COLO829 (cell line): ENCODE measurements at regions not wholly inside any gene's neighbourhood (a gene's known extent, or its start where the extent isn't known, plus 50 kb on each side); places are given as distances from the start of the nearest gene placed in this dataset.
"Not testable (repeated sequence)": the region's sequence is repeated elsewhere in the genome, so short reads cannot be mapped to it uniquely, and the experiment has no call there.

Source experiments
- DNase-seq: peaks from one replicate; pipeline ENCODE4 v3.0.0; 2012; ENCODE audit warnings: low spot score

DNA sequence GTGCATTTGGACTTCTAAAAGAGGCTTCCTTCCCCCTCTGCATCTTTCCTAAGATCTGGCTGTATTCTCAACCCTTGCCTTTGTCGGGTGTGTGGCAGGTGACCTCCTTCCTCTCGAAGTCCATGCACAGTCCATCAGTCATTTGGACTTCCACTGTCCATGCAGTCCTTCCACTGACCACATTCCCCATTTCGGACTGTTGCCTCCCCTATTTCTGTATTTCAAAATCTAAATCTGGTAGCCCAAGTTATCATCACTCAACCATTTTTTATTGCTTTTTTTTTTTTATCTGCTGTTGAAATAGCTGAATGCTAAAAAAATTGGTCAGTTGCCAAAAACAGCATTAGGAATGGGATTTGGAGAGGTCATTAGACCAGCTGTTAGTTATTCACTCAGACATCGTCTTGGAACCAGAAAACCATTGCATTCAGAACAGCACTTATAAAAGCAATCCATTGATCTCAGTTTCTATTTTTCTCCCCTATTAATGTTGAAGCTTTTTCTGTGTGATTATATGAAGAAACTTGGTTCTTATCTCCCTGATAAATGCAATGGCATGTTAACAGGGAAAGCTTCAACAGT is 575.6 kb downstream of the KIF20B start:
- no peak for DNase-seq

DNA sequence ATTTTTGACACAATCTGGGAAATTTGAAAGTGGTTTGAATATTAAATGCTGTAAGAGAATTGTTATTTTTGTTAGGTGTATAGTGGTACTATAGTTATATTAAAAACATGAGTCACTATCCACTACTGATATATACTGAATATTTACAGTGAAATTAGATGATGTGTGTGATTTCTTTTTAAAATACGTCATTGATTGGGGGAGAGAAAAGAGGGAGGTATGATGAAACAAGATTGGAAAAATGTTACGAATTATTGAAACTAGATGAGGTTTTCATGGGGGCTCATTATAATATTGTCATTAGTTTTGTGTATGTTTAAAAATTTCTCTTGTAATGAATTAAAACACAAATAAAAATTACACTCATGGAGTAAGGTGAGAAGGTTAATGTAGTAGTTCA is 571.4 kb downstream of the HTR7 start:
- no peak for DNase-seq

DNA sequence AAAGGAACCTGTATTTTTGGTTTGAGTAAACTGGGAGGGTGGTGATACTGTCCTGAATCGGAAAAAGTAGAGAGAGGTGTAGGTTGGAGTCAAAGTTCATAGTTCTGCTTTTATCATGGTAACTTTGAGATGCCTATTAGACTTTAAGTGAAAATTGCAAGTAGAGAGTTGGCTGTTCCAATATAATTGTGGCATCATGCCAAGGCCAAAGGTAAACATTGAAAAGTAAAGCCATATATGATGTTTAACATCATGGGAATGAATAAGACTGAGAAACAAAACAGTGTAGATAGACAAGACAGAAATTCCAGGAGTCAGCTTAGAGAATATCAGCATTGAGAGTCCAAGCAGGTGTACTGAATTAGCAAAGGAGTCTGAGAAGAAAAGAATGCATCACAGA is 570.9 kb downstream of the HTR7 start:
- DNase-seq: no peak

DNA sequence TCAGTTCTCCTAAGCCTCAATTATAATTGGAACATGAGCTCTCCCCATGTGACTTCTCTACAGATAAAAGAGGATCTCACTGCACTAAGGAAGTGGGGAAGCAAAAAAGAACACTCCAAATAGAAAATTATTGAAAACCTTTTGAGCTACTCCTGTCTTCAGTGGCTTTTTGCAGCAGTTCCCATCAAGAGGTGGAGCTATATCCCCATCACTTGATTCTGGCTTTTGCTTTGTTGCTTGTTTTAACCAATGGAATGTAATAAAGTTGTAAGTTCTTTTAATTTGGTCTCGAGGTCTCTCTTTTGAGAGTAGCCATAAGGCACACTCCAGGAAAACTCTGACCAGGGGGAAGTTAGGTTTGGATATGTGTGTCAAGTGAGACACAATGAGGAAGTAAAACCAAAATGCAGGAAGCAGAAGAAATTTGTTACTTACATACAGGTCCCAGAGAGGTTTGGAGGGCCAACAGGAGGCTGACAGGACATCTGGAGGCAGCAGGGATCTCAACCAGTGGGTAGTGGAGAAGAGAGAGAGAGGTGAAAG is 569.4 kb downstream of the HTR7 start:
- DNase-seq: no peak

GRCh38 chr10:90289037-90289436 is 568.8 kb downstream of the HTR7 start:
- no peak for DNase-seq

- no peak for DNase-seq
Observed at GRCh38 chr10:90293616-90294015, 564.2 kb downstream of the HTR7 start.

DNA sequence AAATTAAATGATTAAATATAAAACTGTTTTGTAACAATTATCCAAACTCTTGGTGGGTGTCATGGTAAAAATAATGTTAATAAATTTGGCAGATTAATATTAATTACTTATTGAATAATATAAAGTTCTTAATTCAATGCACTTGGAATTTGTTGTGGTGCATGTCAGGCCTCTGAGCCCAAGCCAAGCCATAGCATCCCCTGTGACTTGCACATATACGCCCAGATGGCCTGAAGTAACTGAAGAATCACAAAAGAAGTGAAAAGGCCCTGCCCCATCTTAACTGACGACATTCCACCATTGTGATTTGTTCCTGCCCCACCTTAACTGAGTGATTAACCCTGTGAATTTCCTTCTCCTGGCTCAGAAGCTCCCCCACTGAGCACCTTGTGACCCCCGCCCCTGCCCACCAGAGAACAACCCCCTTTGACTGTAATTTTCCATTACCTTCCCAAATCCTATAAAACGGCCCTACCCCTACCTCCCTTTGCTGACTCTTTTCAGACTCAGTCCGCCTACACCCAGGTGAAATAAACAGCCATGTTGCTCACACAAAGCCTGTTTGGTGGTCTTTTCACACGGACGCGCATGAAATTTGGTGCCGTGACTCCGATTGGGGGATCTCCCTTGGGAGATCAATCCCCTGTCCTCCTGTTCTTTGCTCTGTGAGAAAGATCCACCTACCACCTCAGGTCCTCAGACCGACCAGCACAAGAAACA is 562.9 kb downstream of the HTR7 start:
- not testable (repeated sequence) for DNase-seq

- DNase-seq: not testable (repeated sequence)
Observed at GRCh38 chr10:90302031-90302430, 555.8 kb downstream of the HTR7 start.

GRCh38 chr10:90302758-90303481 is 554.9 kb downstream of the HTR7 start:
- DNase-seq: no peak

DNA sequence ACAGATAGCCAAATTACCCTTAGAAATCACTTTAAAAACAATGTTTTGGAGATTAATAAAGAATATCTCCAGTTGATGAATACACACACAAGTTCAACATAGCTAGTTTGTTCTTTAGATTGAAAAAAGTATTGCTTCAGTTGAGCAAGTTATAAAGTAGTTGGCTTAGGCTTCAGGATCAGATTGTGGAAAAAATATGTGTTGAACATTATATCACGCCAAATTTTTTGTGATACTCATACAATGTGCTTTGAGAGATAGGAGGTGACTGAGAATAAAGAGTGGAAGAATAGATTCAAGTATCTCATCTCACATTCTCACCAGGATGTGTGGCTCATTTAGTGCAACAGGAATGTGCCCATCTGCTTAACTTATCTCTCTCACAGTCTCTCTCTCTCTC is 553.3 kb downstream of the HTR7 start:
- DNase-seq: no peak

DNA sequence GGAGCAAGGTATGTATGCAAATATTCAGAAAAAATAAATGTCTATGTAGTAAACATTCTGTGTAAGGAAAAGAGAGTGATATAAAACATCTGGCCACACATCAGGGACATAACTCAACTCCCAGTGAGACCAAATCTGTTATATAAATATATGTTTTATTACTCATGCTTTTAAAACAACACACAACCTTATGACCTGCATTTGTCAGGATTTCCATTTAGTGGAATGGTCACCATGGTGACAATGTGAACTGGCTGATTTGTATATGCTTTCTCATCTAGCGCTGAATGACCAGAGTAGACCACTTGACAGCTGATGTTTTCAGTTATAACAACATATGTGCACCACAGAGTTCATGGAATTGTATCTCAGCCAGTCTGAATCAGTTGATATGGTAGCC is 551.7 kb downstream of the HTR7 start:
- no peak for DNase-seq

DNA sequence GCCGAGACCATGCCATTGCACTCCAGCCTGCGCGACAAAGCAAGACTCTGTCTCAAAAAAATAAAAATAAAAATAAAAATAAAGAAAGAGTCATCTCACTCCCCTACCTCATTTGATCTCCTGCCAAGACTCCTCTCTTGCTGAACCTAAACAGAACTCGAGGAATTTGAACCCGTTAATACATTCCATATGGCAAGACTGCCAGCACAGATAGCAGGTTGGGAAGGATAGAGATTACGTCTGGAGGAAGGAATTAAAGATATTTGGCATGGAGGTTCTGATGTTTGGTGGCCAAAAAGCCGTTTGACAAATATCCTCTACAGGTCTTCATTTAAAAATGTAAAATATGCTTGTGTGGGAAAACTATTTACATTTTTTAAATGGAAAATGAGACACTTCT is 549.6 kb downstream of the HTR7 start:
- DNase-seq: no peak

- DNase-seq: no peak
Observed at GRCh38 chr10:90313576-90314325, 544.1 kb downstream of the HTR7 start.

DNA sequence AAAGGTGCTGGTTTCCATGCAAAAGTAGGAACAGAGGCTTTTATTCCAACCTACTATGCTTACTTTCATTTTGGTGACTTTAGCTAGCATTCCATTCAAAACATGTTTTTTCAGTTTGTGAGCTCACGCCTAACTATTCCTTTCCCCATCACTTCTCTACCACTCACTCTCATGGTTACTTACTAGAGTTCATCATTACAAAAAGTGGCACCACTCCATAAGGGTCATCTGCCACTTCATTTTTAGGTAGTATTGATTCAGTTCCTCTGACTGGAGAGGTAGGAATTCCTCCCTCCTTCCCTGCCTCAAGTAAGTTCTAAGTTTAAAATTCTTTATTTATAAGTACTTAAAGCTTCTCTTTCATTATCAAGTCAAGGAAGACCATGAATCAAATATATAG is 543.1 kb downstream of the HTR7 start:
- DNase-seq: no peak

DNA sequence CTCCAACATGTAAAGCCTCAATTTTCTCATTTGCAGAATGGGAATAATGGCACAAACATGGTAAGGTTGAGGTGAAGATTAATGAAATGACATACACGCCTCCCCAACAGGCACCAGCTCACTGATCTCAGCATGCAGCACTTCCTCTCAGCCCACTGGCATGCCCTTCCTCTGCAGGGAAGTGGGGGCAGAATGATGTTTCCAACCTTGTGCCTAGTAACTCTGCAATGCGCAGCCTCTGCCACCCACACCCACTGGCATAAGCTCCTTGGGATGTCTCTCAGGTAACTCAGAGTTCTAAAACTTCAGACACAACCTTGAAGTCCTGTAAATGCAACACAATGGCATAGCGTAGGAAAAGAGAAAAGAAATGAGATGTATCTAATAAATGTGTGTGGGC is 540.7 kb downstream of the HTR7 start:
- no peak for DNase-seq

DNA sequence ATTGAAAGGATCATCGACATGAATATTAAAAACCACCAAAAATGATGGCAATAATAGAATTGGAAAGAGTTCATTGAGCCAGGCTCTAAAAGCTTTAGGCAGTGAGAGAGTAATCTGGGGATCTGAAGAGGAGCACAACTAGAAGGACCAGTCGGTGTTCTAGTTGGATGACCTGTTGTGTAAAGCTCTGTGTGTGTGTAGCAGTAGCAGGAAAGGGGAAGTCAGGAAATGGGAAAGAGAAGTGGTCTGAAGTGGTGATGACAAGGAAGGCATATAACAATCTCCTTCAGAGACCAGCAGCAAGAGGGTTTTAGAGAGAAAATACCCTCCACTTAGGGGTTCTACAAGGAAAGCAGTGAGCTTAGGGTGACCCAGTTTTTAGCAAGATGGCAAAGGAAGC is 539.2 kb downstream of the HTR7 start:
- no peak for DNase-seq

GRCh38 chr10:90319188-90319914 is 538.5 kb downstream of the HTR7 start:
- DNase-seq: peak; percentile 57

GRCh38 chr10:90321132-90321816 is 536.6 kb downstream of the HTR7 start:
- DNase-seq: no peak

DNA sequence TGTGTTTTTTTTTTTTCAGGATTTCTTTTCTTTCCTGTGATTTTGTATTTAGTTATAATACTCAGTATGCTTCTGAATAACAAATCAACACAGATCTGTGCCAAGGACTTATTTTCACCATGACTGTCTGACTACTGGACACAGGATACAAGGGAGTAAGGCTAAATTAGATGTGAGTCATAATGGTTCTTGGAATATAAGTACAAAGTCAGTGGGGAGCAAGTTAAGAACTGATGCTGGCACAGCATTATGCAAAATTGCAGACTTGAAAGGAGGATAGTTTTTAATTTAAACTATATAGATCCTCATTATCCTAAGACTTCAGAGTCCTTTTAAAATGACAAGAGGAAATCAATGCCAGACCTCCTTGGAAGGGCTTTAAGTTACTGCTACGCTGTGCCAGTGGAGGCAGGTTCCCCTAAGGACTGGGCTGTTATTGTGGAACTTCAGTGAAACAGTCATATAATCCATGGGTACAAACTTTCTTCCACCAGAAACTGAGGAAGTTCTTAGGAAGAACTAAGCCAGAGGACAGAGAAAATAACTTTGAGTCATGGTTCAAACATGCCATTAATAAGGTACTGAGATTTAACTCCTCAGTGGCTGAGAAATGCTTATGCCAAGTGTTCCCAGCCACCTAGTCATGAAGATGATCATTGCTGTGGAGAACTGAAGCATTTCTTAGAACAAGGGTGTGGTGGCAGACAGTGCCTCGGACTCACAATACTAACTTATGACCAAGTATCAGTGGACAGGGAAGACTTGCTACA is 531.2 kb downstream of the HTR7 start:
- DNase-seq: no peak

DNA sequence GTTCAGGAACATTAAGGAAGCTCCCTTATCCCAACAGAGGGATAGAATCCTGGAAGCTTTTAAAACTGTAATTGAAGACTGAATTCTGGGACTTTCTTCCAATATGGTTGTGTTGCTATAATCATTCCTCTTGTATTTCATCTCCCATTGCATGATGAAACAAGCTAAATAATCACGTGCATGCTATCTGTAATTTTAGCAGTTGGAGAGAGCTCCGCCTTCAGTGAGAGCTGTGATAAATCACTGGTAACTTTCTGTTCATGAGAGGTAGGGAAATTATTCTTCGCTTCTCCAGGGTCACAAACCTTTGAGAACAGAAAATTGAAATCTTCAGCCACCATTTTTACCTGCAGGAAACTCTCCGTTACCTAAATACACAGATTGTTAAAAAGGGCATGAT is 530.2 kb downstream of the HTR7 start:
- DNase-seq: no peak
